ENCODE measurements at regions not wholly inside any gene's neighbourhood (a gene's known extent, or its start where the extent isn't known, plus 50 kb on each side); places are given as distances from the start of the nearest gene placed in this dataset.

DNA sequence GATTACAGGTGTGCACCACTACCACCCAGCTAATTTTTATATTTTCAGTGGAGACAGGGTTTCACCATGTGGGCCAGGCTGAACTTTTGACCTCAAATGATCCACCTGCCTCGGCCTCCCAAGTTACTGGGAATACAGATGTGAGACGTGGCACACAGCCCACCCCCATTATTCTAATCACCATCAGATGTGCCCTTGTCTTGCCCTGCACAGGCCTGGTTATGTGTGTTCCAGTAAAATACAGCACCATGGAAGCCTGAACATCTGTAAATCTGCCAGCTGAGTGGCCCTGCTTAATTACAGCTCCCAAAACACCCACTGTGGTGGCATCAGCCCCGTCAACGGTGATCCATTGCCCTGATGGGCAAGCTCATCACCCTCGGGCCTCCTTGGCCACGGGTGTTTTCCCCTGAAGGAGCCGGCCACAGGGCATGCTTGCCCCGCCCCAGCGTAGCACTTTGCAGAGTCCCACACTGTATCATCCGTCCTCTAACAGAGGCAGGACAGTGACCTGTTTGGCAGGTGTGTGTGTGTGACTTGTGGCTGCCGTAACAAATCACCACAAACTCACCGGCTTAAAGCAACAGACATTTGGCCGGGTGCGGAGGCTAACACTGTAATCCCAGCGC is 74.5 kb downstream of the RBFOX3 start:
- Histone ChIP-seq H3K4me3 (no peak overlapping the region), H3K27ac (no peak overlapping the region), H3K4me1 (no peaks in the 10 kb centered on the region), H3K27me3 (no peaks in the 10 kb centered on the region), H3K9me3 (no peaks in the 10 kb centered on the region), H3K36me3 (no peaks in the 10 kb centered on the region)
- DNase-seq, result no peak
- TF ChIP-seq, protein P1, sequence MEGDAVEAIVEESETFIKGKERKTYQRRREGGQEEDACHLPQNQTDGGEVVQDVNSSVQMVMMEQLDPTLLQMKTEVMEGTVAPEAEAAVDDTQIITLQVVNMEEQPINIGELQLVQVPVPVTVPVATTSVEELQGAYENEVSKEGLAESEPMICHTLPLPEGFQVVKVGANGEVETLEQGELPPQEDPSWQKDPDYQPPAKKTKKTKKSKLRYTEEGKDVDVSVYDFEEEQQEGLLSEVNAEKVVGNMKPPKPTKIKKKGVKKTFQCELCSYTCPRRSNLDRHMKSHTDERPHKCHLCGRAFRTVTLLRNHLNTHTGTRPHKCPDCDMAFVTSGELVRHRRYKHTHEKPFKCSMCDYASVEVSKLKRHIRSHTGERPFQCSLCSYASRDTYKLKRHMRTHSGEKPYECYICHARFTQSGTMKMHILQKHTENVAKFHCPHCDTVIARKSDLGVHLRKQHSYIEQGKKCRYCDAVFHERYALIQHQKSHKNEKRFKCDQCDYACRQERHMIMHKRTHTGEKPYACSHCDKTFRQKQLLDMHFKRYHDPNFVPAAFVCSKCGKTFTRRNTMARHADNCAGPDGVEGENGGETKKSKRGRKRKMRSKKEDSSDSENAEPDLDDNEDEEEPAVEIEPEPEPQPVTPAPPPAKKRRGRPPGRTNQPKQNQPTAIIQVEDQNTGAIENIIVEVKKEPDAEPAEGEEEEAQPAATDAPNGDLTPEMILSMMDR (IDR thresholded peaks at IDR 0.05), result no peak
- no peak for TF ChIP-seq POLR2A (IDR thresholded peaks at IDR 0.05)

DNA sequence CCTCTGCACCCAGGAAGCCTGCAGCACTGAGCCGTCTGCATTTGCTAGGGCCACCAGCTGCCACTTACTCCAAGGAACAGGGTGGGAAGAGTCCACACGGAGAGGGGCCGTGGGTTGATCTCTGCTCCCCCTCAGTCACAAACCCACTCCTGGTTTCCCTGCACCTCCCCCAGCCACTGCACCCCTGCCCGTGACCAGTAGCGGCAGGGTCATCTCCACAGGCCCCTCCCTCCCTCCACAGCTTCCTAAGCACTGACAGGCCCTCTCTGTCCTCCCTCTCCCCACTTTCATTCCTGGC is 75.2 kb downstream of the RBFOX3 start:
- Histone ChIP-seq H3K36me3 (no peaks in the 10 kb centered on the region), H3K4me1 (no peaks in the 10 kb centered on the region), H3K9me3 (no peaks in the 10 kb centered on the region), H3K27me3 (no peaks in the 10 kb centered on the region), H3K4me3 (no peak overlapping the region), H3K27ac (no peak overlapping the region)
- TF ChIP-seq POLR2A (IDR thresholded peaks at IDR 0.05), result no peak
- TF ChIP-seq, protein P1 (IDR thresholded peaks at IDR 0.05), result no peak
- no peak for DNase-seq

DNA sequence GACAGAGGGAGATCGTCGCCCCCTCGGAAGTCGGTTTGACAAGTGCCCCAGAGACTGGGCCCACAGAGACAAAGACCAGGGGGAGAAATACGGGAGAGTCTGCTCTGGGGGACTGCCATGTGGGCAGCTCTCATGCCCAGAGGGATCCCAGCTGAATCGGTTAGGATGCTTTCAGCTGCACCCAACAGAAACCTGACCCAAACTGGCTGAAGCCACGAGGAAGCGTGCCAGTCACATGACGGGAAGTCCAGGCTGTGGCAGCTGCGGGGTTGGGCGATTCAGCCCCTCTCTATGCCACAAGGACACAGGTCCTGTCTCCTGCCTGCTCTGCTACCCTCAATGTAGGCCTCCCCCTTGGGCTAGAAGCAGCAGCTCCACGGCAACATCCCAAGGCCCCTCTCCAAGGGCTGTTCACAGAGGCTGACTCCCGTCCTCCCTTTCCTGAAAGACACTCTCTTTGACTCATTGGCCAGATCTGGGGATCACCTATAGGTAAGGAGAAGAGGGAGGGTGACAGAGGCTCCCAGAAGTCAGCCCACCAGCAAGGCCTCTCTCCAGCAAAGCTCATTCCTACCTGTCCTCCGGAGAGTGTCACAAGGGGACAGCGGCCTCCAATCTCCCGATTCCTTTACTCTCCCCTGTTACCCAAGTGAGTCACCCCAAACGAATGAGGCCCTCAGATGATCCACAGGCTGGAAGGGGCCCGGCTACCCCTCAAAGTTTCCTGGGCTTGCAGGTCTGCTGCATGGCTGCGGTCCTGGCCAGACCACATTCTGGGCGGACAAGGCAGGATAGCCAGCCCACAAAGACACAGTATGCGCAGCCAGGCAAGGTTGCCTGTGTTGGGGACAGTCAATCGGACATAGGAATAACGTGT is 75.8 kb downstream of the RBFOX3 start:
- H3K4me1 ChIP-seq, result no peaks in the 10 kb centered on the region
- no peaks in the 10 kb centered on the region for H3K27me3 ChIP-seq
- no peaks in the 10 kb centered on the region for H3K9me3 ChIP-seq
- no peaks in the 10 kb centered on the region for H3K36me3 ChIP-seq
- TF ChIP-seq POLR2A (IDR thresholded peaks at IDR 0.05), result no peak
- TF ChIP-seq, protein P1 (IDR thresholded peaks at IDR 0.05), result no peak
- H3K4me3 ChIP-seq, result no peak overlapping the region
- no peak for DNase-seq
- H3K27ac ChIP-seq, result no peak overlapping the region

DNA sequence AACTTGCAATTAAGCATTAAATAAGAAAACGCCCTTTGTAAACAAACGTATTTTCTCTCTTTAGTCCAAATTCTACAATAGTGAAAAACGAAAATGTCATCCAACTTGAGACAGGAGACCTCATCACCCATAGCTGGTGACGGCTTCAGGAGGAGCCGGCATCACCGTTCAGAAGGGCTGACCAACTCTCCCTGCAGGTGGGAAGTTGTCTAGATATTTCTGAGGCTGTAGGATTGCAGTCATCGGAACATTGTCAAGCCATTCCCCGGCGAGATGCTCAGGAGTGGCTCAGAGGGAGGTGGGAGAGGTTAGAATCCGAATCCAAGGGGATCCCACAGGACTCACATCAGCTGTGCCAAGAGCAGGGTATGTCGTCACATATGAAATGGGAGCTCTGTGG is 76.7 kb downstream of the RBFOX3 start:
- Histone ChIP-seq H3K27me3 (no peaks in the 10 kb centered on the region), H3K36me3 (no peaks in the 10 kb centered on the region), H3K4me1 (no peaks in the 10 kb centered on the region)

DNA sequence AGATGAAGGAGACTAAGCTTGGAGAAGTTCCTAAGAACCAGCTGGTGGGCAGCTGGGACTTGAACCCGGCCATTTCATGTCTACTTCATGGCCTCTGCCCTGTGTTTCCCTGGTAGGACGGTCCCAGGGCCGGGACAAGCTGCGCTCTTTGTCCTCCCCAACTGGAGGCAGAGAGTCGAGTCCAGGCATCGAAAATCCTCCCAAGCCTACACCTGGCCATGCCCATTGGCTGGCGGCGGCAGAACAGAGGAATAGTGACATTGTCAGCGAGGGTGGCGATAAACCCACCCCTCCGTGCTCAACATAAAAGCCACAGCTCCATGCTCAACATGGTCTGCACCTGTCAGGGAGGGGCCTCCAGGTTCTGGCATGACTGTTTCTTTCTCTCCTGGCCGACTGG is 77.7 kb downstream of the RBFOX3 start:
- H3K36me3 ChIP-seq, result no peaks in the 10 kb centered on the region
- H3K9me3 ChIP-seq, result no peaks in the 10 kb centered on the region
- TF ChIP-seq, protein P1 (IDR thresholded peaks at IDR 0.05), result no peak
- TF ChIP-seq POLR2A (IDR thresholded peaks at IDR 0.05), result no peak
- H3K27me3 ChIP-seq, result no peaks in the 10 kb centered on the region
- H3K27ac ChIP-seq, result no peak overlapping the region
- H3K4me1 ChIP-seq, result no peaks in the 10 kb centered on the region
- no peak overlapping the region for H3K4me3 ChIP-seq
- DNase-seq, result no peak

More for the DNA sequence above, 76.7 kb downstream of the RBFOX3 start:
- Histone ChIP-seq H3K4me3 (no peak overlapping the region), H3K9me3 (no peaks in the 10 kb centered on the region), H3K27ac (no peak overlapping the region)
- TF ChIP-seq POLR2A (IDR thresholded peaks at IDR 0.05), result no peak
- TF ChIP-seq, protein P1 (IDR thresholded peaks at IDR 0.05), result no peak
- no peak for DNase-seq
